GM18499 (cell line): ENCODE measurements at regions not wholly inside any gene's neighbourhood (a gene's known extent, or its start where the extent isn't known, plus 50 kb on each side); places are given as distances from the start of the nearest gene placed in this dataset.

Source experiments
- ATAC-seq: cut with Tn5 transposase; IDR thresholded peaks from one replicate; pipeline ENCODE4 v1.9.1; 2021; ENCODE audit warnings: moderate number of reproducible peaks; ENCODE audit not compliant: insufficient read depth, unreplicated experiment

DNA sequence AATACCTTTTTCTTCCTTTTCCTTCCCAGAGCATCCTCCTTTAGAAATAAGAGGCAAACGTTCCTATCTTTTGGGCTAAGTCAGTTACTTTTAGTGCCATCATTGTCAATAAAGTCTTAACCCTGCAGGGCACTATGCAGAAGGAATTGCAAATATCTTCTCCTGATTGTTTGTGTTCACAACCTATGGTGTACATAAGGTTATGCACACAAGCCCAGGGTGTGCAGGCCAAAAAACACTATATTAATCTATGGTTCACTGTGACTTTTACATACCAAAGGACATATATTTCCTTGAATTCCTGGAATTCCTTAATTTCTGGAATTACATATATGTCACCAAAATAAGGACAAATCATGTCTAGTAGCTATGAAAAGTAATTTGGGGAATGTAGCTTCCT is 493.5 kb downstream of the MTRR start:
- no peak for ATAC-seq

DNA sequence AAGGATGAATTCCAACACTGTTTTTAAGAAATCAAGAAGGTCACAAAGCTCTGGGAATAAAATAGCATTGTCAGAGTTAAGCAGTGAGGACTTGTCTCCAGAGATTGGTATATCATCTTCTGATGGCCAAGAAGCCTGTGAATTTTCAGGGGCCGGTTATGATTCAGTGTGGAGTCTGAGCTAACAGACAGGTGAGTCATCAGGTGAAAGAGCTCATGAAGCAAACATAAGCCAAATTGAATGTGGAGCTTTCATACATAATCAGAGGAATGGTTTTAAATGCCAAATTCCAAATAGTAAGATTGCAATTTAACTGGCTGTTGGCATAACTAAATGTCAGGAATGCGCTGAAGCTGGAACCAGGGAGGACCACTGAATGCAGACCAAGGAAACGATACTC is 494.2 kb downstream of the MTRR start:
- ATAC-seq = no peak

GRCh38 chr5:8366266-8366665 is 497.3 kb downstream of the MTRR start:
- ATAC-seq = no peak

- no peak for ATAC-seq
These were observed 507.5 kb downstream of the MTRR start for GRCh38 chr5:8376478-8376877.

- ATAC-seq = no peak
These were observed 513.0 kb downstream of the MTRR start for GRCh38 chr5:8381972-8382371.

- ATAC-seq = no peak
These were observed 513.5 kb downstream of the MTRR start for GRCh38 chr5:8382456-8382855.

DNA sequence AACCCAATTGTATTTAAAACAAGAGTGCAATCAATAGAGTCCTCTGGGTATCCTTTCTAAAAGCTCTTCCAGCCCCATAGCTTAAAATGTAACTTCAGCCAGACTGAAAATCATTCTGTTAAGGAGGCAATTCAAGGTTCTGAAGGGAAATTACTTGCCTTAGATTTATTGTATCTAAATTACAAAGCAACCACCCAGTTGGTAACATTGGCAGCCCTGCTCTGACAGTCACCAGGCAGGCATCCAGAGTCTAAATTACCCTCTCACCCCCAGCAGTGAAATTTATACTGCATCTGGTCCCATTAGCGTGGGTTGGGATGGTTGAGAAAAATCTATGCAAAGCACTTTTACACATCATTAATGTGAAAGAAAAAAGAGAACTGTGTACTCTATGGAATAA is 514.7 kb downstream of the MTRR start:
- no peak for ATAC-seq

GRCh38 chr5:8386719-8387288 is 517.9 kb downstream of the MTRR start:
- ATAC-seq = no peak

DNA sequence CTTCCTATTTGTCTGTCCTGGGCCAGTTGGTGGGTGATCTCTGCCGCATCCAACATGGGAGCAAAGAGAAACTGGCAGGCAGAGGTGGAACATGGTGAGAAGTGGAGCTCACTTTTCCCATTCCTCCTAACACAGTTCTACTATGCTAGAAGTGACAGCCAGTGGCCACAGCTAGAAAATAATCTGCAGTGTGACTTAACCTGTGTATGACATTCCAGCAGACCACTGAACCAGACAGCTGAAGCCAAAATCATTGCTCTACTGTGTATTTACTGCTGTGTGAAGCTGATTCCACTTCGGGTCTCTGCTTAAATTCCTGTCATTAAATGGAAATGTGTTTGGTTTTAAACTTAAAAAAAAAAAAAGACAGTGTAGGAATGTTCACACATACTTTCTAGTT is 523.0 kb downstream of the MTRR start:
- ATAC-seq = no peak

GRCh38 chr5:8393240-8393639 is 524.3 kb downstream of the MTRR start:
- no peak for ATAC-seq

GRCh38 chr5:8394965-8395364 is 526.0 kb downstream of the MTRR start:
- ATAC-seq = no peak

DNA sequence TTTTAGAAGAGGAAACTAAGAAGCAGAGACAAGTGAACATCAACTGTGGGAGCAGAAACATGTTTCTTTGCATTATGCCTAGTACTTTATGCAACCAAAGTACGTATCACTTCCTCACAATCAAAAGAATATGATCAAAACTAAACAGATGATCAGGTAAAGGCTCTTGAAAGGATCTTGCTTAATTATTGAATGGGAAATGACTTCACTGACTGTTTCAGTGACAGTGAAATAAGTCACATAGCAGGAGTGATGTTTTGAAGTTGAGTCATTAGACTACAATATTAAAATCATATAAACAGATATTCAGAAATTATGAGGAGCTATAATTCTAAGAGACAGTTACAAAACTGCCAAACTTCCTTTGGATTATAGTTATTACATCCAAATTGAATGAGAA is 527.3 kb downstream of the MTRR start:
- ATAC-seq = no peak

- no peak for ATAC-seq
These were observed 527.8 kb downstream of the MTRR start for GRCh38 chr5:8396756-8397155.

GRCh38 chr5:8399471-8399870 is 530.5 kb downstream of the MTRR start:
- no peak for ATAC-seq

- ATAC-seq = no peak
These were observed 539.3 kb downstream of the MTRR start for GRCh38 chr5:8408258-8408657.

- no peak for ATAC-seq
These were observed 541.7 kb downstream of the MTRR start for GRCh38 chr5:8410618-8411017.

DNA sequence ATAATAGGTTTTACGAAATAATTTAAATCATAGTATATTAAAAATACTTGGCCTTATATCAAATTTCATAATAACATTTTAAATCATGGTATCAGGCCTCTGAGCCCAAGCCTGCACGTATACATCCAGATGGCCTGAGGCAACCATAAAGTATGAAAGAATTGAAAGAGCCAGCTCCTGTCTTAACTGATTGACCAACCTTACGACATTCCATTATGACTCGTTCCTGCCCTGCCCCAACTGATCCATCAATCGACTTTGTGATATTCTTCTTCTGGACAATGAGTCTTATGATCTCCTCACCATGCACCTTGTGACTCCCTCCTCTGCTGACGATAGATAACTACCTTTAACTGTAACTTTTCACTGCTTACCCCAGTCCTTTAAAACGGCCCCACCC is 545.0 kb downstream of the MTRR start:
- no peak for ATAC-seq

DNA sequence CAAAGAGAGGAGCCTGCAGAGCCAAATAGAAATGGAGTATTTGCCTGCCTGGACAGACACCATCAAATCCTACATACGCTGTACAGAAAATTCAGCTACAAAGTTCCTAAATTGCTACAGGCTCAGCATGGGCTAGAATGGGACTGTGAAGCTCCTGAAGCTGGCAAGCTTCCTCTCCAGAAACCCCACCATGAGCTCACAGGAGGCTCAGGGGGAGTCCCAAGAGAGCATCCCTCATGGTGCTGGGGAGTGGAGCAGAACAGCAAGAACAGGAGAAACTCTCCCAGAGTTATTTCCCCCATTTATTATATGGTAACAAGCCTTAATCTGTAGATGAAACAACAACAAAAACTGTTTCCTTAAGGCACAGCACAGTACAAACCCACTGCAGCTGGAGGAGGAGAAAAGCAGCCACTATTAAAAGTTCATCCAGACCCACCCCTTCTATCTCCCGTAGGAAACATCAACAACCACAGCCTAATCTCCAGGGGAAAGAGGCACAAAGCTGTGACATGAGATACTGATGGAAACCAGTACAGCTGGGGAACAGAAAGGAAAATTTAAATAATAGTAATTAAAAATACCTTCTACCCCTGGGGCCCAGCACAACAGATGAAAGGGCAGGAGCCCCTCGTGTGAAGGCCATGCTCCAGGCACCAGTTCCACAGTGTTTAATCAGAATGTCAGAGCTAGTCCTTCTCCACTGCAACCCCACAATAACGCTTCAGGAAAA is 548.5 kb downstream of the MTRR start:
- ATAC-seq = no peak

DNA sequence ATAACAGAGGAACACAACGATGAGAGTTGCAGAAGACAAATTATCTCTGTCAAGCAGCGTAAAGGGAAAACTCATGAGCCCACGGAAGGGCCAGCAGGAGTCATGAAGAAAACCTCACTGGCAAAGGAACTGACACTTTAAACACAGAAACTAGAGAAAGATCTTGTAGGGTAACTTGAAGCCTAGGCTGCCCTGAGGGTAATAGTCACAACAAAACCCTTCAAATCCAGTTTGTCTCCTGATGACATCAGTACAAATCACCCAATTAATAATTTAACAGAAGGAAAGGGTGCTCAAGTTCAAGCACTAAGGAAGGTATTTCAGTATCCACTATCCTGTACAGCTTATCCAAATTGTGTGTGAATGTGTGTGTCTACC is 549.1 kb downstream of the MTRR start:
- ATAC-seq = no peak

- ATAC-seq = no peak
These were observed 561.1 kb downstream of the MTRR start for GRCh38 chr5:8429778-8430758.

GRCh38 chr5:8434501-8434900 is 565.6 kb downstream of the MTRR start:
- ATAC-seq = no peak
